GM21723 (cell line): ENCODE measurements at regions not wholly inside any gene's neighbourhood (a gene's known extent, or its start where the extent isn't known, plus 50 kb on each side); places are given as distances from the start of the nearest gene placed in this dataset.
"Not testable (repeated sequence)": the region's sequence is repeated elsewhere in the genome, so short reads cannot be mapped to it uniquely, and the experiment has no call there.

Source experiments
- ATAC-seq: cut with Tn5 transposase; IDR thresholded peaks from one replicate; pipeline ENCODE4 v1.9.1; 2021; ENCODE audit warnings: mild to moderate bottlenecking, moderate library complexity; ENCODE audit not compliant: unreplicated experiment

DNA sequence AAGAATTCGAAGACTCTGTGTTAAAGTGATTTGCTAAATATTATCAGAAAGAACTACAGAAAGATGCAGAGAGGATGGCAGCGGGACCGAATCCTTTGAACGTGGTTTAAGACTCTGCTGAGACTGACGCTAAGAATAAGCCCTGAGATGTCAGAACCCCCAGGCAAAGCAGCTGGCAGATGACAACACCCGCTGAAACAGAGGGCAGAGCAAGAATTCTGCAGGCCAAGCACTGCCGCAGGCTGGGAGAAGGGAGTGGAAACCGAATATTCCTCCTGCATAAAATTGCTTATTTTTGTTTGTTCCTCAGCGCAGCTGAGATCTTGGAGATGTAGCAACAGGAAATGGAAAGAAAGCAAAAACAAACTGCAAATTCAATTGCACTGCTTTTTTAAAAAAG, 153.3 kb downstream of the ADRA2C start:
- not testable (repeated sequence) for ATAC-seq

DNA sequence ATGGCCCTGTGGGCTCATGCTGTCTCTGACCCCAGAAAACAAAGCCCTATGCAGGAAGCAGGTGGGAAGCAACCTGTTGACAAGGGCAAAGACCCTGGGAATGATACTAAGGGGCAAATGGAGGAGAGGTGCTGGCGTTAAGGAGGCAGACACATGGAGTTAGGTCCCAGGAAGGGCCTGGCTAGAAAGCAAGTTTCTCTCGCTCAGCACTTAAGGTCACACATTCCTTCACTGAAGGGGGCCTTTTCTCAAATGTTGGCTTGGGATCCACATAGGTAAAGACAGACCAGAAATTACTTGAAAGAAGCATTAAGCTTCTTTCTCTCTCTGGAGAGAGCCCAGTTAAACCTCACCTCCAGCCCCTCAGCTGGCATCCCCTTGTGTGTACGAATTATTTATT, 155.7 kb downstream of the ADRA2C start:
- not testable (repeated sequence) for ATAC-seq

DNA sequence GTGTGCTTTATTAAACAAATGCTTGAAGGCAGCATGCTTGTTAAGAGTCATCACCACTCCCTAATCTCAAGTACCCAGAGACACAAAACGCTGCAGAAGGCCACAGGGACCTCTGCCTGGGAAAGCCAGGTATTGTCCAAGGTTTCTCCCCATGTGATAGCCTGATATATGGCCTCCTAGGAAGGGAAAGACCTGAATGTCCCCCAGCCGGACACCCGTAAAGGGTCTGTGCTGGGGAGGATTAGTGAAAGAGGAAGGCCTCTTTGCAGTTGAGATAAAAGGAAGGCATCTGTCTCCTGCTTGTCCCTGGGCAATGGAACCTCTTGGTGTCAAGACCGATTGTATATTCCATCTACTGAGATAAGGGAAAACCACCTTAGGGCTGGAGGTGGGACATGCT, 159.7 kb downstream of the ADRA2C start:
- ATAC-seq, result not testable (repeated sequence)

DNA sequence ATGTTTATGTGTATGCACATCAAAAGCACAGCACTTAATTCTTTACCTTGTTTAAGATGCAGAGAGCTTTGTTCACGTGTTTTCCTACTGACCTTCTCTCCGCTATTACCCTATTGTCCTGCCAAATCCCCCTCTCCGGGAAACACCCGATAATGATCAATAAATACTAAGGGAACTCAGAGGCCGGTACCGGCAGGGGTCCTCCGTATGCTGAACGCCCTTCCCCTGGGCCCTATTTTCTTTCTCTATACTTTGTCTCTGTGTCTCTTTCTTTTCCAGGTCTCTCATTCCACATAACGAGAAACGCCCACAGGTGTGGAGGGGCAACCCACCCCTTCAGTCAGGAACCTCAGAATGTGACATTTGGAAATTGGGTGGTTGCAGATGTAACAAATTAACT, 160.1 kb downstream of the ADRA2C start:
- not testable (repeated sequence) for ATAC-seq

DNA sequence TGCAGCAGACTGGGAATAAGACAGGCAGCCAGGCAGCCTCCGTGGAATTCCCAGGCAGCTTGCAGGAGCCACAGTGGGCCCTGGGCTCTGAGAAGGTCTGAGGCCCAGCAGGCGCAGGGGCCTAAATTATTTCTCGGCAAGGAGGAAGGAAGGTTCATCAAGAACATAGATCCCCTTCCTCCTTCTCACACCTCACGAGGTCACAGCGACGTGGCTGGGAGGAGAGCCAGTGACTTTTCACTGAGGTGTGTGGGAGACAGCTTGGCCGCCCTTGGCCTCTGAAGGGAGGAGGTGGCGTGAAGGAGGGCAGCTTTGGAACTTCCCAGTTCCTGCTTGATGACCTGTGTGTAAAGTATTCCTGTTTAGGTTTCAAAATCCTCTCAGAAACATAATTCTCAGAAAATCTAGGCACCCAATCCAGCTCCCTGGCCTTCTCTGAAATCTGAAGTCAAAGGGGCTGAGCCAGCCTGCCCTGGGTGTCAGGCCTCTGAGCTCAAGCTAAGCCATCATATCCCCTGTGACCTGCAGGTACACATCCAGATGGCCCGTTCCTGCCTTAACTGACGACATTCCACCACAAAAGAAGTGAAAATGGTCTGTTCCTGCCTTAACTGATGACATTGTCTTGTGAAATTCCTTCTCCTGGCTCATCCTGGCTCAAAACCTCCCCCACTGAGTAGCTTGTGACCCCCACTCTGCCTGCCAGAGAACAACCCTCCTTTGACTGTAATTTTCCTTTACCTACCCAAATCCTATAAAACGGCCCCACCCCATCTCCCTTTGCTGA, 161.0 kb downstream of the ADRA2C start:
- ATAC-seq, result not testable (repeated sequence)

DNA sequence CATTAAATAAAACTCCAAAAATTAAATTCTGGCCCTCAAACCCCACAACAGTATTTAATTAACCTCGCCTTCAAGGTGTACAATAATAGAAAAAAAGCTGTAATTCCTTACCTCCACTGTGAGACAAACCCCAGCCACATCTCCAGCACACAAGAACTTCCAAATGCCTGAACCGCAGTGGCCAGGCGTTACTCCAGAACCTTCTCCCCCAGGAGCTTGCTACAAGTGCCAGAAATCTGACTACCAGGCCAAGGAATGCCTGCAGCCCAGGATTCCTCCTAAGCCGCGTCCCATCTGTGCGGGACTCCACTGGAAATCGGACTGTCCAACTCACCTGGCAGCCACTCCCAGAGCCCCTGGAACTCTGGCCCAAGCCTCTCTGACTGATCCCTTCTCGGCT, 163.2 kb downstream of the ADRA2C start:
- not testable (repeated sequence) for ATAC-seq

DNA sequence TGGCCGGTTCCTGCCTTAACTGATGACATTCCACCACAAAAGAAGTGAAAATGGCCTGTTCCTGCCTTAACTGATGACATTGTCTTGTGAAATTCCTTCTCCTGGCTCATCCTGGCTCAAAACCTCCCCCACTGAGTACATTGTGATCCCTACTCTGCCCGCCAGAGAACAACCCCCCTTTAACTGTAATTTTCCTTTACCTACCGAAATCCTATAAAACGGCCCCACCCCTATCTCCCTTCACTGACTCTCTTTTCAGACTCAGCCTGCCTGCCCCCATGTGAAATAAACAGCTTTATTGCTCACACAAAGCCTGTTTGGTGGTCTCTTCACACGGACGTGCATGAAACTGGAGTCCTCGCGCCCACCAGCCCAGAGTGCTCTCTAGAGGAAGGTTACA, 166.5 kb downstream of the ADRA2C start:
- not testable (repeated sequence) for ATAC-seq

DNA sequence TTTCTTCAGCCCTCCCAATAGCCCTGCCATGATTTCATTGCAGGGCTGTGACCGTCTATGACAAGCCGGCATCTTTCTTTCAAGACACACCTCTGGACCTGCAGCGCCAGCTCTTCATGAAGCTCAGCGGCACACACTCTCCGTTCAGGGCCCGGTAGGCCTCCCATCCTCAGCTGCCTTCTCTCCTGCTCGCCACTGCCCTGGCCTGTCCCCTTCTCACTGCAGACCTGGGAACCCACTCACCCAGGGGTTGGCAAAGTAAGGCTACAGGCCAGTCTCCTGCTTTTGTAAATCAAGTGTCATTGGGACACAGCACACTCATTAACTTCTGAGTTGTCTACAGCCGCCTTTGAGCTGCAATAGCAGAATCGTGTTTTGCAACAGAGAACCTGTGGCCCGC, 169.2 kb downstream of the ADRA2C start:
- not testable (repeated sequence) for ATAC-seq

DNA sequence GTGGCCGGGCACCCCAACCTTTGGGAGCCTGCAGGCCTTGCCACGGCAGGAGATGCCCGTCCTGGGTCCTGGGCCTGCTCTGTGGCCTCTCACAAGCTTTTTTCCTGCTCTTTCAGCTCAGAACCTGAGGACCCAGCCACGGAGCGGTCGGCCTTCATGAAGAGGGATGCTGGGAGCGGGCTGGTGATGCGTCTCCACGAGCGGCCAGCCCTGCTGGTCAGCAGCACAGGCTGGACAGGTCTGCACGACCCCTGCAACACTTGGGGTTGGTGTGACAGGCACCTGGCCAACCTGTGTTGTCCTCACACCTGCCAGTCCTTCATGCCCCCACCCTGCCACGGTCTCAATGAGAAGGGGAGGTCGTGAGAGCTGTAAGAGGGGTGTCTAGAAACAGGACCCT, 170.0 kb downstream of the ADRA2C start:
- ATAC-seq, result no peak

DNA sequence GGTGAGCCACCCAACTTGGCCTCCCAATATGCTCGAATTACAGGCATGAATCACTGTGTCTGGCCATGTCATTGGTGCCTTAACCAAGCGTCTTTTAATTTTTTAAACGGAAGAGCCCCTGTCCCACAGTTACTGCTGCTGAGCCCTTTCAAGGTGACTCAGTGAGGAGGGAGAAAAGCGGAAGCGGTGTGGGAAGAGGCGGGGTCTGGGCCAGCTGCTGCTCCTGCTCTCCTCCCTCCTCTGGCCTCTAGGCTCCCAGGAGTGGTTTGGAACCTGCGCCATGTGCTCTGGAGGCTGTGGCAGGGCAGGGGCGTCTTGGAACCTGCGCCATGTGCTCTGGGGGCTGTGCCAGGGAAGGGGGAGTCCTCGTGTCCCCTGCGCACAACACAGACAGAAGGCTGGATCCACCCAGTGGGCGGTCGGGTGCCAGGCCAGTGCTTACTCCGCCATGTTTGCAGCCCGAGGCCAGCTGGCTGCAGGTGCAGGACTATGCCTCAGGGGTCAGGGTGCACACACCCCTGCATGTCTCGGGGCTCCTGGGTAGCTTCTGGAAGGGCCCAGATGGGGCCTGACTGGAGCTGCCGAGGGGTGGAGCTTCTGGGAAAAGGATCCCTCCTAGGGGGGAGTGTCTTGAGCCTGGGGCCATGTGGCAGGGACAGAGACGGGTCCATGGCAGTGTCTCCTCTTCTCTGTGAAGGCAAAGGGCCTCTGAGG, 171.8 kb downstream of the ADRA2C start:
- ATAC-seq, result not testable (repeated sequence)

DNA sequence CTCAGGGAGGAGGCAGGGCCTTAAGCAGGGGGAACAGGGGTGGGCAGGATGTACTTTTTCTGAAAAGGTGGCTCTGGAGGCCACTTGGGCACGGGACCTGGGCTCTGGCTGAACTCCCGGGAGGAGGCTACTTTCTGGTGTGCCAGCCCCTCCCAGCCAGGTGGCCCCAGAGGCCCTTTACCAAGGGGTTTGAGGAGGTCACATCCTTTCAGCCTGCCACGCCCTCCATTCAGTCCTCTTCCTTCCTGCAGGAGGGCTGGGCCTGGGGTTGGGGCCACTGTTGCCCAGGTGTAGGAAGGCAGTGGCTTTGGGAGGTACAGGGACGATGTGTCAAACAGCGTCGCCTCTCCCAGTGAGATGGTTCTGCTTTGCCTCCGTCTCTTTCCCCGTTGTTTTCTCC, 172.5 kb downstream of the ADRA2C start:
- ATAC-seq, result not testable (repeated sequence)

DNA sequence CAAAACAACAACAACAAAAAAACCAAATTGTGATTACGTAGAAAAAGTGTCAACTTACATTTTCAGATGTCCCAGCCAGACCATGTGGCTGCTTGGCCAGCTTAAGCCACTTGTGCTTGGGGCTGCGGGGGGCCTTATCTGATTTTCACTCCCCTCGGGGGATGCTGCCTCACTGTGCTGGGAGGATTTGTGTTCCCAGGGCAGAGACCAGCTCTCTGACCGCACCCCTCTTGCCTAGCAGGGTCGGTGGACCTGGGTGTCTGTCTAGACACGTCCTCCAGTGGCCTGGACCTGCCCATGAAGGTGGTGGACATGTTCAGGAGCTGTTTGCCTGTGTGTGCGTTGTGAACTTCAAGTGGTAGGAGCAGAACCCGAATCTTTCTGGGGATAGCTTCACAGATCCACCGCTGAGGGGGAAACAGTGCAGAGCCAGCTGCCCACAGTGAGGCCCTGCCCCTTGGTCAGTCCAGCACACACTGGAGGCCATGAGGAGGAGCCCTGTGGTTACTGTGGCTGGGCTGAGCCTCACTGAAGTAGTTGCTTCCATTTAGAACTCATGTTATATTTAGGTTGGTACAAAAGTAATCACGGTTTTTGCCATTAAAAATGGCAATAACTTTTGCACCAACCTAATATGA, 173.9 kb downstream of the ADRA2C start:
- not testable (repeated sequence) for ATAC-seq

DNA sequence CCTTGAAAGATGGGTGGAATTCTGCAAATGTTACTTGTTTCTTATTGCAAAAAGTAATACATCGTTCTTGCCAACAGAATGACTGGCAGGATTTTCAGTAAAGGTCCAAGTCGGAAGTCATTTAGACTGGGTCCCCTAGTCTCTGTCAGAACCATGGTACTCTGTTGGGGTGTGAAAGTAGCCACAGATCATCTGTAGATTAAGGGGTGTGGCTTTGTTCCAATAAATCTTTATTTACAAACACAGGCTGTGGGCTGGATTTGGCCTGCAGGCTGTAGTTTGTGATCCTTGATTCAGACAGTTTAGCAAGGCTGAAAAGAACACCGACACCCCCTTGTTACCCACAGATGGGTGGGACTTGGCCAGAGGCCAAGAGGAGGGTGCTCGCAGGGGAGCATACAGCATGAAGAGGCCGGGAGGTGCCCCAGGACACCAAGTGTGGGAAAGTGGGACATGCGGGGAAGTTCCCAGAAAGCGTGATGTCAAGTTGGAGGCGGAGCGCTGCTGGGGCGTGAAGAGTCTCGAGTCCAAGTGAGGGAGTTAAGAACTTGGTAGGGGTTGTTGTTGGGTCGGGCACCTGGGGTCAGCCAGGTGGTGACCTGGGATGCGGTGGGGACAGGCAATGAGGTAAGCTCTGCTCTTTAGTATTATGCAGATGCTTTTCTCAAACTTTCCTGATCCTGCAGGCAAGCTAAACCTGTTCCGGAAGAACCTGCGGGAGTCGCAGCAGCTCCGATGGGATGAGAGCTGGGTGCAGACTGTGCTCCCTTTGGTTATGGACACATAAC, 175.7 kb downstream of the ADRA2C start:
- not testable (repeated sequence) for ATAC-seq

DNA sequence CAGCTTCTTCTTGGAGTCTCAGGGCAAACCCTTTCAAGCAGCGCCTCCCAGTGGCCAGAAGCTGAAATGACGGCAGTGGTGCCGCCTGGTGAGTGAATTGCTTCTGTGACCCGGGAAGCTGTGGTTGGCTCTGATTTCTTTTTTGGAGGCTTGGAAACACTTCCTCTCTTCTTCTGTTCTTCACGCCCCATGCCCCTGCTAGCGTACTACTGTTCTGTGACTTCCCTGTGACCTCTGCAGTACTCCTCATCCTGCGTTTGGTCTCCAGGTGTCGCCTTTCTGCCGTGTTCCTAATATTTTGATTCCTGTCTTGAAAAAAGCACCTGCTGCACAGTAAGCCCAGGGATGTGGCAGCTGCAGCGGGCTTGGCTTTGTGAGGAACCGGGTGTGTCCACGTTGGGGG, 176.4 kb downstream of the ADRA2C start:
- not testable (repeated sequence) for ATAC-seq

DNA sequence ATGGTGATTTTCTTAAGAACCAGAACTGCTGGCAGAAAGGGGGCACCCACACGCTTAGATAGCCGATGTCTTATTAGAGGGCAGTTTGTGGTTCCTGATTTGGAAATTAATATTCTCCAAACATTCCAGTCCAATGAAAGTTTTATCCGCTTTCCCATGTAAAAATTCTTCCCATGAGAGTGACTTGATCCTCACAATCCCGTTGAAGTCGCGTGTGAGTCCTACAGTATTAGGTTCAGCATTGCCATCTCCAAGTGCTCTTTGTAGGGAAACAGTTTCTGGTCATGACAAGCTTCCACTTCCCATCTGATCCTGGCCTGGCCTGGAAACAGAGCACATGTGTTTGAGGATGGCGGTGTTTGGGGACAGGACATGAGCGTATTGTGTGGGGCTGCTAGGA, 176.9 kb downstream of the ADRA2C start:
- ATAC-seq, result not testable (repeated sequence)

DNA sequence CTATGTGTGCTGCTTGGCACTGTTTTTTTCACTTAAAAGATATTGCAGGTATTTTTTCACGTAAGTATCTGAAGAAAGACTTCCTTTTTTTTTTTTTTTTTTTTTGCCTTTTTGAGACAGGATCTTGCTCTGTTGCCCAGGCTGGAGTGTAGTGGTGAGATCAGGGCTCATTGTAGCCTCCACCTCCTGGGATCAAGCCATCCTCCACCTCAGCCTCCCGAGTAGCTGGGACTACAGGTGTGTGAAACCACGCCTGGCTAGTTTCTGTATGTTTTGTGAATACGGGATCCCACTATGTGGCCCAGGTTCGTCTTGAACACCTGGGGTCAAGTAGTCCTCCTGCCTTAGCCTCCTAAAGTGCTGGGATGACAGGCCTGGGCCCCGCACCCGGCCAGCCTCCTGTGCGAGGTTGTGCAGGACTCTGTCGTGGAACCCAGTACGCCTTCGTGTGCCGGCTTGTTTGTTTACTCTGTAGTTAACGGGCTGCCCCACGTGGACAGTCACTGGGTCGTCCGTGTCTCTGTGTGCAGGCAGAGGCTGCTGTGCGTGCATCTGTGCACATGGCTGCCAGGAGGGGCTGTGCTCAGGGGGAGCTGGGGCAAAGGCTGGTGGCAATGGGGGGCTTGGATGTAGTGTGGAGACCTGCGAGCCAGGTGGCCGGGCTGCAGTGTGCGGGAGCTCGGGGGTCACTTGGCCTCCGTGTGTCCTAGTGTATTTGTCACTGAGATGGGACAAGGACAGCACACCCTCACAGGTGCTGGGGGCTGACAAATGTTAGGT, 179.5 kb downstream of the ADRA2C start:
- ATAC-seq, result no peak

DNA sequence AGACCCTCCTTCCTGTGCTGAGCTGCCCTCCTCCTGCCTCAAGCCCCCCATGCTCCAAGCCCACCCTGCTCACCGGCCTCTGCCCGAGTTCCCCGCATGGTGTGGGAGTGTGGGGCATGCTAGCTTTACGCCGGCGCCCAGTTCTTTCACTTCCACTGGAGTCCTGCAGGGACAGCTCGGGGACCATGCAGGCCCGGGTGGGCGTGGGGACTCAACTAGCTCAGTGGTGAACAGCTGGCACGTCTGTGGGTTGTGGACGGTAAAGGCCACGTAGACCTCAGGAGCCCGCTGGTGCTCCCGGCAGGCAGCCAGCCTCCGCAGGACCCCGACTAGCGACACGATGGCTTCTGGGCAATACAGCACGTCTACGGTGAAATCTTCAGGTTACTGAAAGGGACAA, 180.4 kb downstream of the ADRA2C start:
- not testable (repeated sequence) for ATAC-seq

DNA sequence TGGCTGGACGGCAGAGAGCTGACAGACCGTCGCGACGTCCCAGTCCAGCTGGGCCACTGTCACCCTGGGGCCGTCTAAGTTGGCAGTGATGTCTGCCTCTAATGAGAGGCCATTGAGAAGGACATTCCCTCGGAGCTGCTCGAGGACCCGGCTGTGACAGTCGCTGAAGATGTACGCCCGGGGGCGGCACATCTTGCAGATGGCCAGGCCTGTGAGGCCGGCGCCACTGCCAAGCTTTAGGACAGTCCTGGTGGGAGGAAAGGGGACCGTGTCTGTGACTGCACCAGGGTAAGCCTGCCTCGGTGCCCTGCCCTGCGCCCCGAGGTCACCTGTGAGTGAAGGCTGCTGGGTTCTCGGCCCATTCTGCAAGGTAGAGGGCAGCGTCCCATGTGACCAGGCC, 181.6 kb downstream of the ADRA2C start:
- ATAC-seq, result not testable (repeated sequence)

DNA sequence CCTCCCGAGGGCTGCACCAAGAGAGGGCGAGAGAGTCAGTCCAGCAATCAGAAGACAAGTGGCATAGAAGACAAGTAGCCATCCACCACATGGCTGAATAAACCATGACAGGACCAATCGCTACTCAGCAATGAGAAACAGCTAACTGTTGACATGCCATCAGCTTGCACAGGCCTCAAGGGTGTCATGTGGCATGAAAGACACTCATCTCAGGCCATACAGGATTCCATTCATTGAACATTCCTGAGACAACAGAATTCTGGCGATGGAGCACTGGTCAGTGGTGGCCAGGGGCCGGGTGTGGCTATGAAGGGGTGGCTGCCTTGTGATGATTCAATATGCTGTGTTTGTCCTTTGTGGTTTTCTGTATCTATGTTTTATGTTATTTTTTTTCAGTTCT, 182.0 kb downstream of the ADRA2C start:
- ATAC-seq, result not testable (repeated sequence)

DNA sequence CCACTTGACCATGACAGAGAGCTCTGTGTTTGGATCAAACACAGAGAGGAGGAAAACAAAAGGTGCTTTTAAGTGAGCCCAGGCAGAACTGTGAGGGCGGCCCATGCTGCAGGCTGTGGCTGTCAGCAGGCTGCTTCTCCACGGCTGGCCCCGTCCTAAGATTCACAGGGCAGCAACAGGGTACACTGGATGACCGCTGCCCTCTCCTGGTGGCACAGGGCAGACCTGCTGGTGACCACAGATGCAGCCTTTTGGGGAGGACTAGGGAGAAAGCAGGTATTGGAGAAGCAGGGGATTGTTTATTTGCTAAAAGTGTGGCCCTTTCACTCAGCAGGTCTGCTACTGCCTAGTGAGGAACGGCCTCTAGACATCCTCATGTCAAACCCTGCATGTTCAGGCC, 183.7 kb downstream of the ADRA2C start:
- not testable (repeated sequence) for ATAC-seq
